Activated T-cell treated with anti-CD3 and anti-CD28 coated beads, Interleukin-2, amount 50 U/mL, for 4 hours (primary cell): ENCODE measurements at regions not wholly inside any gene's neighbourhood (a gene's known extent, or its start where the extent isn't known, plus 50 kb on each side); places are given as distances from the start of the nearest gene placed in this dataset.
"Not testable (repeated sequence)": the region's sequence is repeated elsewhere in the genome, so short reads cannot be mapped to it uniquely, and the experiment has no call there.

ENCODE experiments used
- ATAC-seq, 2 donors: fragments of 200-7000 bp; cut with Tn5 transposase; one replicate each; pipeline ENCODE4 v1.10.0; 2021
- DNase-seq: peaks from one replicate; pipeline ENCODE4 v3.0.0-alpha.2; 2020
- H3K27me3 Mint-ChIP-seq: one replicate; pipeline ENCODE4 v1.8.0; 2021; ENCODE audit warnings: low read depth, mixed read lengths
- H3K36me3 Mint-ChIP-seq: one replicate; pipeline ENCODE4 v1.8.0; 2022; ENCODE audit warnings: mixed read lengths; ENCODE audit not compliant: insufficient read depth
- H3K4me1 Mint-ChIP-seq: one replicate; pipeline ENCODE4 v1.8.0; 2021; ENCODE audit warnings: low read depth, mixed read lengths
- H3K4me3 Mint-ChIP-seq: one replicate; pipeline ENCODE4 v1.8.0; 2021; ENCODE audit warnings: mild to moderate bottlenecking, moderate library complexity, mixed read lengths
- H3K9me3 Mint-ChIP-seq: one replicate; pipeline ENCODE4 v1.8.0; 2021; ENCODE audit warnings: mixed read lengths

DNA sequence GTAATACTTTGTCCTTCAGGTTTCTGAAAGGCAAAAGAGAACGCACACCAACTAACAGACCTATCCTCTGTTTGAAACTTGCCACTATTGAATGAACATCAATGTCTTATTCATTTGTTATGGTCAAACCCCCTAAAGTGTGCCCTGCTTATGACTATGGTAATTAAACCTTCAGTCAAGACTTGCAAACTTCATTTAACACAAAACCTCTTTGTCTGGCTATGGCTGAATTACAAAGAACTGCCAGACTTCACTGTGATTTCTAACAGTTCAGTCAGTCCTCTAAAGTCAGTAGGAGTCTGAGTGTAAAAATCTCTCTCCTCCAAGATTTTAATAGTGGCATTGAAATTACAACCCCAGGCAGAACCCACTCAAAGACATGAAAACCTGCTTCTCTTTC lies 702.5 kb upstream of the LRRN3 start:
- H3K9me3 Mint-ChIP-seq: no peaks in the 10 kb centered on the region
- ATAC-seq: no peak
- H3K4me3 Mint-ChIP-seq: no peak overlapping the region
- no peaks in the 10 kb centered on the region for H3K4me1 Mint-ChIP-seq
- no peaks in the 10 kb centered on the region for H3K27me3 Mint-ChIP-seq
- no peak for DNase-seq
- no peaks in the 10 kb centered on the region for H3K36me3 Mint-ChIP-seq

DNA sequence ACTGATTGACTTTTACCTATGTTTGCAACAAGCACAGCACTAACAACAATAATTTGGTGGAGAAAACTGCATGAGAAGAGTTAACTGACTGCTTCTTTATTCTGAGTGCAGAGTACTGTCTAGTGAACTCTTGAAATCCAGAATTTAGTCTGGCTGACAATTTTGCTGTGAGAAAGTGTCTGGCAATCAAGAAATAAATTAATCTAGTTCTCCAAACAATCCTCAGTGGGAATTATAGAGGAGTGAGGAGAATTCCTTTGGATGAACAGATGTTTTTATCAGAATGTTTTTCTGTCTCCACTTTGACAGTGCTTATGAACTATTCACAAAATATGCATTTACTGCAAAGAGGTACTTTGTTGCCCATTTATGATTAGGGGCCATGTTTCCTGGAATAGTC lies 694.9 kb upstream of the LRRN3 start:
- DNase-seq (no peak), ATAC-seq (no peak)
- Mint-ChIP-seq H3K36me3 (no peaks in the 10 kb centered on the region), H3K4me3 (no peak overlapping the region), H3K9me3 (no peaks in the 10 kb centered on the region), H3K4me1 (no peaks in the 10 kb centered on the region), H3K27me3 (no peaks in the 10 kb centered on the region)

DNA sequence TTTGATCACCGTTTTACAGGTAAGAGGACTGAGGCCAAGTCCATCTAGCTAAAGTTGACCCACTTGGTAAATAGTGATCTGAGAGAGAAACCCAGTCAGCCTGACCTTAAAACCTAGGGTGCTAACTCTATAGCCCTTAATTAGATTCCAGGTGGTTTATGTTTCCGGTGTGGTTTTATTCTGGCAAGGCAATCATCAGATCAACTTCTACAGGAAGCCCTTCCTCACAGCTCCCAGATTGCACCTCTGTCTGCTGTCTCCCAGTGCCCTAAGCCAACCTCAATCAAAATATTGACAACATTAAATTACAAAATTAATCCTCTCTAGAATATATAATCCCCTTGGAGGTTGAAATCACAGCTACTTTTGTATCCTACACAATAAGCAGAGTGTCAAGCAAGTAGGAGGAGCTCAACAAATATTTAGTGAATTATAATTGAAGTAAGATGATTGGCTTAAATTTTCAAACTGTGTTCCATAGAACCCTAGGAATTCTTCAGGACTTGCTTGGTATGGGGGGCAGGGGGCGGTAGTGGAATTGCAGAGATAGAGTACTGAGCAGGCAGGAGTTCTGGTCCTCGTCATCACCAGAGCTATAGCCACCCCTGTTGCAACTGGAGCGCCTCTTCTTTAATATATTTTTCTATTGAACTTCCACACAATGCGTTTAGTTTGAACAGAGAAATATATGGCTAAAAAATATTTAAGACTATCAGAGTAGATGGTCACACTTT lies 692.8 kb upstream of the LRRN3 start:
- Mint-ChIP-seq H3K9me3 (no peaks in the 10 kb centered on the region), H3K4me1 (no peaks in the 10 kb centered on the region), H3K4me3 (no peak overlapping the region), H3K36me3 (no peaks in the 10 kb centered on the region), H3K27me3 (no peaks in the 10 kb centered on the region)
- DNase-seq (no peak), ATAC-seq (no peak)

DNA sequence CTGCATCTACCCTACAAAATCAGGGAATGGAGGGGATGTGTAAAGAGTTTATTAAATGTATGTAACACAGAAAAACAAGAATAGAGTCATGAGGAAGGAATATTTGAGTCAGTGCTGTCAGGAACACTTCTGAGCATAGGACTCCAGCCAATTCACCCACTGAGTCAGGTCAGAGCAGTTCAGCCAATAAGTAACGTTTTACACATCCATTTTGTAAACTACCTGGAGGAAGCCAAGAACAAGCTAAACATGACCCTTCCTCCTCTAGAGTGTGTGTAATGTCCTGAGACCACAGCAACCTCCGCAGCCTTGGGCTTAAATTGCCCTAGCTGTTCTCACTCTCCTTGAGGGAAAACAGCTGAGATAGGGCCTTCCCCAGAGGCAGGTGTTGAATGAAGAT lies 691.5 kb upstream of the LRRN3 start:
- no peaks in the 10 kb centered on the region for H3K36me3 Mint-ChIP-seq
- ATAC-seq (no peak), DNase-seq (no peak)
- no peaks in the 10 kb centered on the region for H3K27me3 Mint-ChIP-seq
- no peaks in the 10 kb centered on the region for H3K4me1 Mint-ChIP-seq
- no peak overlapping the region for H3K4me3 Mint-ChIP-seq
- no peaks in the 10 kb centered on the region for H3K9me3 Mint-ChIP-seq

DNA sequence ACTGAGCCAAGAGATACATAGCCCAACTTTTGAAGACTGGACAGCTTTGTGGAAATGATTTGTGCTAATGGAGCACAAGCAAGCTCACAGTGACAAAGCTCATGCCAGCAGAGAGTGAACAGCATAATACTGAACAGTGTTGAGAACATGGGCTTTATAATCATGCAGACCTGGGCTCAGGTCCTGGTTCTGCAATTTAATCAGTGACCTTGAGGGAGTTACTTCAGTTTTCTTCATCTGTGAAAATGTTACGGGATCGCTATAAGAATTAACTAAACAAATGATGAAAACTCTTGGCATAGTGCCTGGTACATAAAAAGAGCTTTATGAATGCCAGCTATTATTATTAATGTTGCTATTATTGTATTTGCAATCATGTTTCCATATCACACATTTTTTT lies 690.5 kb upstream of the LRRN3 start:
- Mint-ChIP-seq H3K9me3 (no peaks in the 10 kb centered on the region), H3K4me3 (no peak overlapping the region), H3K36me3 (no peaks in the 10 kb centered on the region), H3K4me1 (no peaks in the 10 kb centered on the region), H3K27me3 (no peaks in the 10 kb centered on the region)
- ATAC-seq (no peak), DNase-seq (no peak)

DNA sequence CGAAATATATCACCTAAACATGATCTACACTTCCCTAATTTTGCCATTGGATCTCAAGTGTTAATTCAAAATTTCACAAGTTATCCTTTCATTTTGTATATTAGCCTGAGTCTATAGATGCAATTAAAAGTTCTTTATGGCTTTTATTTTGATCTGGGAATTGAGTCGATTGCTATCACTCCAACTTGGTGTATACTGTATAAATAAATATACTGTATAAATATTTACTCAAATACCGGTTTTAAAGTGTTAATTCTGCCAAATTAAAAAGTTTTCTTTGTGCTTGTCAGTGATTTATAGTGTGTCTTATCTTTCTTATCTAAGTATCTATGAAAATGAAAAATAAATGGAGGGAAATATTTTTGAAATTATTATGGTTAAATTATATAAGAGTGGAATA lies 683.7 kb upstream of the LRRN3 start:
- no peaks in the 10 kb centered on the region for H3K4me1 Mint-ChIP-seq
- H3K9me3 Mint-ChIP-seq: no peaks in the 10 kb centered on the region
- H3K36me3 Mint-ChIP-seq: no peaks in the 10 kb centered on the region
- ATAC-seq (no peak), DNase-seq (no peak)
- no peak overlapping the region for H3K4me3 Mint-ChIP-seq
- H3K27me3 Mint-ChIP-seq: no peaks in the 10 kb centered on the region

DNA sequence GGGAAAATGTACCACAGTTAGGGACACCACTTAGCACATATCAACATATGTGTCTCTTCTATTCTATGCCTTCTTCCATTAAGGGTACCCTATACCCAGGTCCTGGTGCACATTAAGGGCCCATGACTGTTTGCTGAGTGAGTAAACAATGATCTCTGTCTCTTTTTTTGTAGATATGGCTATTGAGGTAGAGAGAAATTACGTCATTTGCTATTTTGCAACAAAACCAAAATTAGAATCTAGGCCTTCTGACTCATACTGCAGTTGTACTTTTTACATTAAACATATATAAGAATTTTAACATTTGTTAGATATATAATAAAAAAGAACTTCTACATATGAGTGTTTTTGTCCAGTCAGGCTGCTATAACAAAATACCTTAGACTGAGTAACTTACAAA lies 683.2 kb upstream of the LRRN3 start:
- Mint-ChIP-seq H3K36me3 (no peaks in the 10 kb centered on the region), H3K27me3 (no peaks in the 10 kb centered on the region), H3K4me3 (no peak overlapping the region), H3K9me3 (no peaks in the 10 kb centered on the region), H3K4me1 (no peaks in the 10 kb centered on the region)
- DNase-seq (no peak), ATAC-seq (no peak)

DNA sequence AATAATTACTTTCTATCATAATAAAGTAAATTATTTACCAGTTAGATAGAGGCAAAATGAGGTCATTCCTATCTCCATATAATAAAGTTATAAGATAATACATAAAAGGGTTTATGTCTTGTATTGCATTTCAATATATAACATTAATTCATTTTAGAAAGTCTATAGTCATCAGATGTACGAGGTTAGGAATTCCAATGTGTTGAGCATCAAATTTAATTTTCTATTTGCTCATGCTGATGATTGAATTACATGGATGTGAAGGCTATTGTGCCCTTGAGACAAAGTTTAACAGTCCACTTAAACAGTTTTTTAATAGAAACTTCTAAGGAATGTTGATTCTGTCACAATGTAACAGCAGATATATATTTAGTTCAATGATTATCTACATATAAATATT lies 678.3 kb upstream of the LRRN3 start:
- no peaks in the 10 kb centered on the region for H3K4me1 Mint-ChIP-seq
- no peaks in the 10 kb centered on the region for H3K36me3 Mint-ChIP-seq
- DNase-seq (no peak), ATAC-seq (no peak)
- no peak overlapping the region for H3K4me3 Mint-ChIP-seq
- H3K9me3 Mint-ChIP-seq: no peaks in the 10 kb centered on the region
- H3K27me3 Mint-ChIP-seq: no peaks in the 10 kb centered on the region

DNA sequence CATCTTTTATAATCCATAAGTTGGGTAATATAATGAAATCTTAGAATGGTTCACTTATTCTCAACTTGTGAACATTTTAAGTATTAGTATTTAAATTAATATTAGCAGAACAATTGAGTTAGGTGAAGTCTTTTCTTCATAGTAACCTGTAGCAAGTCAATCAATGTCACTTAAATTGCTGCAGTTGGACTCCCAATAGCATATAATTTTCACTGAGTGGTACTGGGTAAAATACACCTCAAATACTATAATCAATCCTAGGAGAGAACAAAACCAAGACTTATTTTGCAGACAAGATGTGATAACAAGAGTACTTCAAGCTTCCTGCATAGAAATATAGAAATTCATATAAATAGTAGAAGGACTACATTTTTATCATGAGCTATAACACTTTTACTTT lies 677.9 kb upstream of the LRRN3 start:
- Mint-ChIP-seq H3K9me3 (no peaks in the 10 kb centered on the region), H3K4me1 (no peaks in the 10 kb centered on the region), H3K4me3 (no peak overlapping the region), H3K36me3 (no peaks in the 10 kb centered on the region), H3K27me3 (no peaks in the 10 kb centered on the region)
- ATAC-seq (no peak), DNase-seq (no peak)

DNA sequence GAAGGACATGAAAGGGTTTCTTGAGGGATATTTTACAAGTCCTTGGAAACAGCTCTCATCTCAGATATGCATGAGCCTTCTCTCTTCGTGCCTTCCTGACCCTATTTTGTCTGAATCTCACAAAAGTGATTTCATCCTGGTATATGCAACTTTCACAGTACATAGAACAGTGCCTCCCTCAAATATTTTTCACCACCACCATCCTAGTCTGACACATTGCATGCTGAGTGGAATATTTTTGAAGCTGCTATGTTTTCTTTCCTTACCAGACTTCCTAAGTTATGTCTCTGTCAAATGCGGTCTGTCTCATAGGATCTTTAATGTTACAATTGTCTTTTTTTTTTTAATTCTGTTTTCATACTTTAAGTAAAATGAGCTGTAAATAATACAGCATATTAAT lies 673.3 kb upstream of the LRRN3 start:
- DNase-seq: no peak
- Mint-ChIP-seq H3K9me3 (no peaks in the 10 kb centered on the region), H3K4me3 (no peak overlapping the region), H3K4me1 (no peaks in the 10 kb centered on the region), H3K27me3 (no peaks in the 10 kb centered on the region), H3K36me3 (no peaks in the 10 kb centered on the region)
- ATAC-seq: no peak

DNA sequence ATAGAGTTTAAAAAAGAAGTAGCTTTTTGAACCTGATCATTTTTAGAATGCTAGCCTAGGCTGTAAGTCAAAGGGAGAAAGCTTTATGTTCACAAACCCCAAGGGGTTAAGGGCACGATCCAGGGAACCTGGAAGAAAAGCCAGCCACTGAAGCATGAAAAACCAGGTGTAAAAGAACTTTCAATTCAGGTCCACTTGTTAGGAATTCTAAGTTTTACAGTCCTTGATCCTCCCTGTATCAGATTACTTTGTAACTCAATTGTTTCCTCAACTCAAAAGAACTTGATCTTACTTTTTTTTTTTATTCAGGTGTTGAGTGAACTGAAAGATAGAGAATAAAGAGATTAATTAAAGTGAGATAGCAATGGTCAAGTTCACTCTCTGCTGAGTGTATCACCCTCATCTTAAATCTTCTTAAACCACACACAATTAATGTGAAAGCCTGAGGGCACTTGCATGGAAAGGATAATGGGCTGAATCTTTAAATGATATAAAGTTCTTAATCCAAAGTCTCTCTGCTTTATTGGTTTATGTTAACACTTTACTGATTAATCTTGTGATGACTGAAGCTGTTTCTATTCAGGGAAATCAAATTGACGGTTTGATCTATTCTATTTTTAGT lies 672.2 kb upstream of the LRRN3 start:
- Mint-ChIP-seq H3K4me1 (no peaks in the 10 kb centered on the region), H3K9me3 (no peaks in the 10 kb centered on the region), H3K4me3 (no peak overlapping the region), H3K27me3 (no peaks in the 10 kb centered on the region), H3K36me3 (no peaks in the 10 kb centered on the region)
- DNase-seq (no peak), ATAC-seq (no peak)

DNA sequence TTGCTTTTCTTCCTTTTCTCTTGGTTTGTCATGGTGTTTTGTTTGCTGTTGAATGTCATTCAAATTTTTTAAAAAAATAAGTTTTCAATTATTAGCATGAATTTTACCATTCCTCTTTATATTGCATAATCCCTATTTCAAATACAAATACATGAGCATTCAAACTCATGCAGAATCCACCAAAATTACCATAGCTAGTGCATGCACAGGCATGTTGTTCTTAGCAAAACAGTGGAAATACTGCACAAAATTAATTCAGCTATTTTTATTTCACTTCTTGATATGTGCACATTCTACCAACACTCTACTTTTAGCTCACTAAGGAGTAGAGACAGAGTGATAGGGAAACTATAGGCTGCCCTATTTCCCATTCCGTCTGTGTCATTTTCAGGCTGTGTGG lies 670.1 kb upstream of the LRRN3 start:
- no peak for ATAC-seq
- Mint-ChIP-seq H3K9me3 (no peaks in the 10 kb centered on the region), H3K4me1 (no peaks in the 10 kb centered on the region), H3K27me3 (no peaks in the 10 kb centered on the region), H3K36me3 (no peaks in the 10 kb centered on the region), H3K4me3 (no peak overlapping the region)
- DNase-seq: no peak

DNA sequence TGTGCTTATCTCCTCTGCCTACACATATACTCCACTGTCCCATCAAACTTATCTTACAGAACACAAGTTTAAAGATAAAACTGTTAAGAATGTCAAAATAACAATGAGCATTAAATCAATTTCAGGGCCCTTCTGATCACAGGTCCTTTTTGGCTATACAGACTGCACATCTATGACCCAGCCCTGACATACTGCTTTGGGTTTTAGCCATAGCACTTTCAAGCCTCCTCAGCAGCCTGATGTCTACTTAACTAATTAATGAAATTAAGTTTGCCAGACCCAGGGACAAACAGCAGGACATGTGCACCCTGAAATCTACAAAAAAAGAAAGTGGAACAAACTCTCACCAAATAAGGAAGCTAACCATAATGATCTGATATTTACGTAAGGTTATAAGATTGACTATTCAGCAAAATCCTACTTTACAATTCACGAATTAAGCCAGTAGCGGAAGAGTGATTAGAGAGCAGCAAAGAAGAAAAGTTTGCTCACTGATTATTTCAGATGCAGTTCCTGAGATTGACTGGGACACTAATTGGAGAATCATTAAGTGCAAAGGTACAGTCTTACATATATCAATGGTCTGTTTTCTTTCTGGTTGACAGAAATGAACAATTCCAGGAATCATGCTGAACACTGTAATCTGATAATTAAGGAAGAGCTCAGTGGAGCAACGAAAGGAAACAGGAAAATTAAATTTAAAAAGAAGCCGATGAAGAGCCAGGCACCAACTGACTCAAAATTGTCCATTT lies 669.3 kb upstream of the LRRN3 start:
- no peaks in the 10 kb centered on the region for H3K9me3 Mint-ChIP-seq
- no peak for DNase-seq
- H3K27me3 Mint-ChIP-seq: no peaks in the 10 kb centered on the region
- H3K36me3 Mint-ChIP-seq: no peaks in the 10 kb centered on the region
- ATAC-seq: no peak
- H3K4me3 Mint-ChIP-seq: no peak overlapping the region
- no peaks in the 10 kb centered on the region for H3K4me1 Mint-ChIP-seq

DNA sequence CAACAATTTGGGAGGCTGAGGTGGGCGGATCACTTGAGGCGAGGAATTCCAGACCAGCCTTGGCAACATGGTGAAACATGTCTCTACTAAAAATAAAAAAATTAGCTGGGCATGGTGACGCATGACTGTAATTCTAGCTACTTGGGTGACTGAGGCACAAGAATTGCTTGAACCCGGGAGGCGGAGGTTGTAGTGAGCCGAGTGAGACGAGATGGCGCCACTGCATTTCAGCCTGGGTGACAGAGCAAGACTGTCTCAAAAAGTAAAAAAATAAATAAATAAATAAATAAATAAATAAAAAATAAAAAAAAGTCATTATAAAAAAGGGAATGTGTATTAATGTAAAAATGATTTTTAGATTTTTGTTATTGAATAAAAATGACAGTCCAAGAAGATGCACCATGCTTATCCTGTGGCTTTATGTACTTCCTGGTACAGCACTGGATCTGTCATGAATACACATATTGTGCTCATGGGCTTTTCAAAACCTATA lies 658.8 kb upstream of the LRRN3 start:
- H3K27me3 Mint-ChIP-seq: no peaks in the 10 kb centered on the region
- no peaks in the 10 kb centered on the region for H3K9me3 Mint-ChIP-seq
- ATAC-seq (no peak), DNase-seq (no peak)
- no peaks in the 10 kb centered on the region for H3K36me3 Mint-ChIP-seq
- no peaks in the 10 kb centered on the region for H3K4me1 Mint-ChIP-seq
- no peak overlapping the region for H3K4me3 Mint-ChIP-seq

DNA sequence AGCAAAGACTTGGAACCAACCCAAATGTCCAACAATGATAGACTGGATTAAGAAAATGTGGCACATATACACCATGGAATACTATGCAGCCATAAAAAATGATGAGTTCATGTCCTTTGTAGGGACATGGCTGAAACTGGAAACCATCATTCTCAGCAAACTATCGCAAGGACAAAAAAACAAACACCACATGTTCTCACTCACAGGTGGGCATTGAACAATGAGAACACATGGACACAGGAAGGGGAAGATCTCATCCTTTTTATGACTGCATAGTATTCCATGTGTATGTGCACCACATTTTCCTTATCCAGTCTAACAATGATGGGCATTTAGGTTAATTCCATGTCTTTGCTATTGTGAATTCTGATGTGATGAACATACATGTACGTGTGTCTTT lies 652.0 kb upstream of the LRRN3 start:
- not testable (repeated sequence) for ATAC-seq, H3K36me3 Mint-ChIP-seq, H3K4me1 Mint-ChIP-seq, H3K27me3 Mint-ChIP-seq, H3K4me3 Mint-ChIP-seq, H3K9me3 Mint-ChIP-seq, DNase-seq
